A673 (cell line): ENCODE measurements at regions not wholly inside any gene's neighbourhood (a gene's known extent, or its start where the extent isn't known, plus 50 kb on each side); places are given as distances from the start of the nearest gene placed in this dataset.

Experiments used
- BruUV-seq: library from RNA; stranded (reverse); fragments of 400-500 nt; replicated peaks from 2 replicates; lab custom pipeline; 2021; lab: Mats Ljungman, UMichigan
- CTCF ChIA-PET: fragments of 300-600 bp; sonication (Branson Sonifier 250); formaldehyde crosslinking; loops from one replicate; lab custom pipeline; 2022; ENCODE audit warnings: antibody characterized with exemption; lab: Charles Lee
- POLR2A ChIA-PET: fragments of 300-600 bp; sonication (Branson Sonifier 250); formaldehyde crosslinking; loops from one replicate; lab custom pipeline; 2022; ENCODE audit warnings: antibody characterized with exemption; ENCODE audit not compliant: low non-redundant PET; lab: Charles Lee
- DNase-seq: peaks from one replicate; pipeline ENCODE4 v3.0.0-alpha.2; 2015; ENCODE audit warnings: low spot score
- H3K27ac ChIP-seq: fragments of 200-600 bp; sonication (generic); 2 replicates; pipeline ENCODE4 v1.5.1; 2016; ENCODE audit warnings: mixed run types, low read depth, mild to moderate bottlenecking, mixed read lengths, antibody characterized with exemption, low read length; ENCODE audit not compliant: poor library complexity, severe bottlenecking
- H3K27me3 ChIP-seq: fragments of 200-600 bp; sonication (generic); replicated peaks from 2 replicates; pipeline ENCODE4 v1.6.1; 2017; ENCODE audit warnings: mixed run types, low read depth, mild to moderate bottlenecking, mixed read lengths, antibody characterized with exemption, low read length; ENCODE audit not compliant: insufficient read depth, poor library complexity
- H3K36me3 ChIP-seq: fragments of 200-600 bp; sonication (generic); 2 replicates; pipeline ENCODE4 v1.6.1; 2016; ENCODE audit warnings: mixed run types, mild to moderate bottlenecking, mixed read lengths, antibody characterized with exemption, low read length; ENCODE audit not compliant: insufficient read depth, poor library complexity, severe bottlenecking
- H3K4me1 ChIP-seq: fragments of 200-600 bp; sonication (generic); 2 replicates; pipeline ENCODE4 v1.6.1; 2017; ENCODE audit warnings: mixed run types, mild to moderate bottlenecking, mixed read lengths, antibody characterized with exemption, low read length; ENCODE audit not compliant: insufficient read depth, poor library complexity, severe bottlenecking
- H3K4me3 ChIP-seq: fragments of 200-600 bp; sonication (generic); 2 replicates; pipeline ENCODE4 v1.5.1; 2016; ENCODE audit warnings: low read depth, mixed run types, mild to moderate bottlenecking, mixed read lengths, low read length; ENCODE audit not compliant: poor library complexity, severe bottlenecking
- H3K9me3 ChIP-seq: fragments of 200-600 bp; sonication (generic); 2 replicates; pipeline ENCODE4 v1.6.1; 2016; ENCODE audit warnings: mixed run types, low read depth, mild to moderate bottlenecking, mixed read lengths, antibody characterized with exemption, low read length; ENCODE audit not compliant: poor library complexity, severe bottlenecking
- CTCF ChIP-seq: fragments of 300-800, 200-600 bp; sonication (generic); conservative IDR thresholded peaks from 2 replicates; pipeline ENCODE4 v1.5.1; 2017; ENCODE audit warnings: low read depth, mild to moderate bottlenecking, antibody characterized with exemption, low read length, moderate library complexity, mixed read lengths
- EZH2 ChIP-seq: fragments of 200-600 bp; sonication (generic); IDR thresholded peaks from 2 replicates; pipeline ENCODE4 v1.6.1; 2017; ENCODE audit warnings: borderline replicate concordance, low read depth, mild to moderate bottlenecking, mixed read lengths, antibody characterized with exemption, low read length; ENCODE audit not compliant: poor library complexity, severe bottlenecking
- intact Hi-C: fragments of 100-400 bp; cut with micrococcal nuclease; formaldehyde crosslinking; loops from one replicate; pipeline ENCODE4 v1.10.0; 2022; ENCODE audit not compliant: unreplicated experiment

- H3K27ac ChIP-seq: no peak overlapping the region
- no peak for DNase-seq
- ChIA-PET CTCF (no interaction called here), POLR2A (no interaction called here)
- H3K27me3 ChIP-seq: peaks cover 27% of the 10 kb centered on the region
- intact Hi-C loops: no loop called here
- BruUV-seq: no TSS peak
- H3K36me3 ChIP-seq: no peaks in the 10 kb centered on the region
- no peaks in the 10 kb centered on the region for H3K4me1 ChIP-seq
- H3K4me3 ChIP-seq: no peak overlapping the region
- H3K9me3 ChIP-seq: no peaks in the 10 kb centered on the region
- TF ChIP-seq EZH2 (no peak), CTCF (no peak)
Observed at GRCh38 chr7:21099432-21099831, 312.7 kb upstream of the SP8 start.

GRCh38 chr7:21099955-21100354 lies 313.3 kb upstream of the SP8 start:
- Histone ChIP-seq H3K4me1 (no peaks in the 10 kb centered on the region), H3K36me3 (no peaks in the 10 kb centered on the region), H3K27me3 (peaks cover 27% of the 10 kb centered on the region), H3K9me3 (no peaks in the 10 kb centered on the region), H3K4me3 (no peak overlapping the region), H3K27ac (no peak overlapping the region)
- BruUV-seq: no TSS peak
- POLR2A ChIA-PET: no interaction called here
- no peak for DNase-seq
- intact Hi-C loops: no loop called here
- TF ChIP-seq EZH2 (no peak), CTCF (no peak)
- CTCF ChIA-PET: no interaction called here

DNA sequence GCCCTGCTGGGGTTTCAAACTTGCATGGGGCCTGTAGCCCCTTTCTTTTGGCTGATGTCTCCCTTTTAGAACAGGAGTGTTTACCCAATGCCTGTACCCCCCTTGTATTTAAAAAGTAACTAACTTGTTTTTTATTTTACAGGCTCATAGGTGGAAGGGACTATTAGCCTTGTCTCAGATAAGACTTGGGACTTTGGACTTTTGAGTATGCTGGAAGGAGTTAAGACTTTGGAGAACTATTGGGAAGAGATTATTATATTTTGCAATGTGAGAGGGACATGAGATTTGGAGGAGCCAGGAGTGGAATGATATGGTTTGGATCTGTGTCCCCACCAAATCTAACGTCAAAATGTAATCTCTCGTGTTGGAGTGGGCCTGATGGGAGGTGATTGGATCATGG lies 314.9 kb upstream of the SP8 start:
- DNase-seq: no peak
- Histone ChIP-seq H3K9me3 (no peaks in the 10 kb centered on the region), H3K27ac (no peak overlapping the region), H3K4me1 (no peaks in the 10 kb centered on the region), H3K4me3 (no peak overlapping the region), H3K36me3 (no peaks in the 10 kb centered on the region), H3K27me3 (peaks cover 27% of the 10 kb centered on the region)
- intact Hi-C loops: no loop called here
- TF ChIP-seq EZH2 (no peak), CTCF (no peak)
- POLR2A ChIA-PET: no interaction called here
- BruUV-seq: no TSS peak
- CTCF ChIA-PET: no interaction called here
